Keratinocyte (primary cell): ENCODE measurements at regions not wholly inside any gene's neighbourhood (a gene's known extent, or its start where the extent isn't known, plus 50 kb on each side); places are given as distances from the start of the nearest gene placed in this dataset.

Experiments used
- DNase-seq: peaks from one replicate; pipeline ENCODE4 v3.0.0-alpha.2; 2011; ENCODE audit warnings: low read depth, missing footprints, low spot score
- FAIRE-seq: peaks from 2 replicates; lab custom pipeline; 2011; peaks lifted over from hg19 to GRCh38; lab: Jason Lieb, UNC
- H2AFZ ChIP-seq: 2 replicates; pipeline ENCODE4 v1.6.0; 2012; ENCODE audit warnings: low read length, control low read depth, inconsistent platforms; ENCODE audit not compliant: control insufficient read depth
- H3K27ac ChIP-seq: 2 replicates; pipeline ENCODE4 v1.5.1; 2011; ENCODE audit warnings: low read length; ENCODE audit not compliant: control insufficient read depth, insufficient read depth
- H3K27me3 ChIP-seq: 3 replicates; pipeline ENCODE4 v1.6.0; 2011; ENCODE audit warnings: low read length; ENCODE audit not compliant: control insufficient read depth, insufficient read depth; ENCODE audit errors: extremely low read depth
- H3K36me3 ChIP-seq, 2 experiments: 2 replicates in 1 of 2; 3 replicates in 1 of 2; pipeline ENCODE4 v1.5.1; 2011; ENCODE audit warnings: low read length in 2 of 2, mild to moderate bottlenecking in 1 of 2; ENCODE audit not compliant: control insufficient read depth in 2 of 2, insufficient read depth in 2 of 2; ENCODE audit errors: extremely low read depth in 1 of 2
- H3K4me1 ChIP-seq: 3 replicates; pipeline ENCODE4 v1.5.1; 2011; ENCODE audit warnings: low read length; ENCODE audit not compliant: control insufficient read depth, insufficient read depth; ENCODE audit errors: extremely low read depth
- H3K4me2 ChIP-seq: 3 replicates; pipeline ENCODE4 v1.6.0; 2011; ENCODE audit warnings: low read depth, low read length; ENCODE audit not compliant: control insufficient read depth, insufficient read depth; ENCODE audit errors: extremely low read depth
- H3K4me3 ChIP-seq, 3 experiments: fragments of 200-600 bp in 1 of 3; sonication (generic) in 1 of 3; 2 replicates in 2 of 3; 3 replicates in 1 of 3; pipeline ENCODE4 v1.5.1; 2011 to 2016; ENCODE audit warnings: low read length in 3 of 3, mild to moderate bottlenecking in 3 of 3, control low read depth in 2 of 3, inconsistent platforms in 1 of 3, low read depth in 1 of 3, mixed read lengths in 1 of 3, mixed run types in 1 of 3, moderate library complexity in 1 of 3; ENCODE audit not compliant: control insufficient read depth in 2 of 3, insufficient read depth in 2 of 3; ENCODE audit errors: extremely low read depth in 1 of 3
- H3K79me2 ChIP-seq: 2 replicates; pipeline ENCODE4 v1.6.0; 2012; ENCODE audit warnings: low read length; ENCODE audit not compliant: control insufficient read depth, insufficient read depth
- H3K9ac ChIP-seq: 3 replicates; pipeline ENCODE4 v1.6.0; 2011; ENCODE audit warnings: low read length; ENCODE audit not compliant: control insufficient read depth, insufficient read depth; ENCODE audit errors: extremely low read depth
- H3K9me1 ChIP-seq: 3 replicates; pipeline ENCODE4 v1.6.0; 2011; ENCODE audit warnings: low read length; ENCODE audit not compliant: control insufficient read depth, insufficient read depth; ENCODE audit errors: extremely low read depth
- H3K9me3 ChIP-seq: 2 replicates; pipeline ENCODE4 v1.5.1; 2012; ENCODE audit warnings: low read depth, low read length; ENCODE audit not compliant: control insufficient read depth
- H4K20me1 ChIP-seq: 3 replicates; pipeline ENCODE4 v1.6.0; 2011; ENCODE audit warnings: low read length; ENCODE audit not compliant: control insufficient read depth, insufficient read depth; ENCODE audit errors: extremely low read depth
- CTCF ChIP-seq, 3 experiments: IDR thresholded peaks in 1 of 3; conservative IDR thresholded peaks in 1 of 3; optimal IDR thresholded peaks in 1 of 3; 2 replicates in 2 of 3; 3 replicates in 1 of 3; pipeline versions ENCODE3 to v1.5.1; 2011; ENCODE audit warnings: low read length in 3 of 3, mild to moderate bottlenecking in 3 of 3, moderate library complexity in 2 of 3, control low read depth in 1 of 3, inconsistent platforms in 1 of 3; ENCODE audit not compliant: insufficient read depth in 2 of 3; ENCODE audit errors: extremely low read depth in 1 of 3
- EZH2 ChIP-seq: IDR thresholded peaks from one replicate; pipeline ENCODE4 v1.6.1; 2012; ENCODE audit warnings: inconsistent platforms, mild to moderate bottlenecking, low read length, moderate library complexity
- dilution Hi-C: fragments of 300-500 bp; cut with MboI; formaldehyde crosslinking; loops from one replicate; pipeline ENCODE4 v1.7.0; 2020; ENCODE audit warnings: low sequenced_read_pairs; ENCODE audit not compliant: extremely low pct_ligation_motif_present

- H3K9ac ChIP-seq: no peak overlapping the region
- no peak for FAIRE-seq
Measured at GRCh38 chr9:10858817-10859216, 246.0 kb upstream of the PTPRD start.

GRCh38 chr9:10863476-10863875 lies 250.7 kb upstream of the PTPRD start:
- H4K20me1 ChIP-seq: no peaks in the 10 kb centered on the region
- H3K4me3 ChIP-seq: no peak overlapping the region
- no peaks in the 10 kb centered on the region for H3K4me1 ChIP-seq
- H3K27ac ChIP-seq: no peak overlapping the region
- H2AFZ ChIP-seq: no peak overlapping the region
- H3K36me3 ChIP-seq: no peaks in the 10 kb centered on the region
- H3K9ac ChIP-seq: no peak overlapping the region
- no peak overlapping the region for H3K4me2 ChIP-seq
- FAIRE-seq (no peak), DNase-seq (no peak)
- no peaks in the 10 kb centered on the region for H3K27me3 ChIP-seq
- no peaks in the 10 kb centered on the region for H3K79me2 ChIP-seq
- no peaks in the 10 kb centered on the region for H3K9me1 ChIP-seq
- TF ChIP-seq EZH2: no peak
- TF ChIP-seq CTCF (optimal IDR thresholded peaks at IDR 0.05 in 1 of 3, IDR thresholded peaks at IDR 0.05 in 1 of 3, conservative IDR thresholded peaks at IDR 0.05 in 1 of 3; ENCODE audit: extremely low read depth in 1 of 3, insufficient read depth in 2 of 3, low read length in 3 of 3): no peak
- no peaks in the 10 kb centered on the region for H3K9me3 ChIP-seq
- dilution Hi-C loops: no loop called here

More at GRCh38 chr9:10858817-10859216, 246.0 kb upstream of the PTPRD start:
- dilution Hi-C loops: no loop called here
- no peaks in the 10 kb centered on the region for H3K9me3 ChIP-seq
- TF ChIP-seq EZH2: no peak
- TF ChIP-seq CTCF (optimal IDR thresholded peaks at IDR 0.05 in 1 of 3, IDR thresholded peaks at IDR 0.05 in 1 of 3, conservative IDR thresholded peaks at IDR 0.05 in 1 of 3; ENCODE audit: extremely low read depth in 1 of 3, insufficient read depth in 2 of 3, low read length in 3 of 3): no peak
- H3K4me2 ChIP-seq: no peak overlapping the region
- H4K20me1 ChIP-seq: no peaks in the 10 kb centered on the region
- no peaks in the 10 kb centered on the region for H3K9me1 ChIP-seq
- H3K4me1 ChIP-seq: no peaks in the 10 kb centered on the region
- no peak overlapping the region for H2AFZ ChIP-seq
- DNase-seq: no peak
- no peaks in the 10 kb centered on the region for H3K79me2 ChIP-seq
- H3K27me3 ChIP-seq: no peaks in the 10 kb centered on the region
- H3K36me3 ChIP-seq: no peaks in the 10 kb centered on the region
- H3K4me3 ChIP-seq: no peak overlapping the region
- no peak overlapping the region for H3K27ac ChIP-seq
